A673 (cell line): ENCODE measurements at regions not wholly inside any gene's neighbourhood (a gene's known extent, or its start where the extent isn't known, plus 50 kb on each side); places are given as distances from the start of the nearest gene placed in this dataset.
"Not testable (repeated sequence)": the region's sequence is repeated elsewhere in the genome, so short reads cannot be mapped to it uniquely, and the experiment has no call there.

Experiments
- BruUV-seq: library from RNA; stranded (reverse); fragments of 400-500 nt; replicated peaks from 2 replicates; lab custom pipeline; 2021; lab: Mats Ljungman, UMichigan
- CTCF ChIA-PET: fragments of 300-600 bp; sonication (Branson Sonifier 250); formaldehyde crosslinking; loops from one replicate; lab custom pipeline; 2022; ENCODE audit warnings: antibody characterized with exemption; lab: Charles Lee
- POLR2A ChIA-PET: fragments of 300-600 bp; sonication (Branson Sonifier 250); formaldehyde crosslinking; loops from one replicate; lab custom pipeline; 2022; ENCODE audit warnings: antibody characterized with exemption; ENCODE audit not compliant: low non-redundant PET; lab: Charles Lee
- DNase-seq: peaks from one replicate; pipeline ENCODE4 v3.0.0-alpha.2; 2015; ENCODE audit warnings: low spot score
- H3K27ac ChIP-seq: fragments of 200-600 bp; sonication (generic); 2 replicates; pipeline ENCODE4 v1.5.1; 2016; ENCODE audit warnings: mixed run types, low read depth, mild to moderate bottlenecking, mixed read lengths, antibody characterized with exemption, low read length; ENCODE audit not compliant: poor library complexity, severe bottlenecking
- H3K27me3 ChIP-seq: fragments of 200-600 bp; sonication (generic); replicated peaks from 2 replicates; pipeline ENCODE4 v1.6.1; 2017; ENCODE audit warnings: mixed run types, low read depth, mild to moderate bottlenecking, mixed read lengths, antibody characterized with exemption, low read length; ENCODE audit not compliant: insufficient read depth, poor library complexity
- H3K36me3 ChIP-seq: fragments of 200-600 bp; sonication (generic); 2 replicates; pipeline ENCODE4 v1.6.1; 2016; ENCODE audit warnings: mixed run types, mild to moderate bottlenecking, mixed read lengths, antibody characterized with exemption, low read length; ENCODE audit not compliant: insufficient read depth, poor library complexity, severe bottlenecking
- H3K4me1 ChIP-seq: fragments of 200-600 bp; sonication (generic); 2 replicates; pipeline ENCODE4 v1.6.1; 2017; ENCODE audit warnings: mixed run types, mild to moderate bottlenecking, mixed read lengths, antibody characterized with exemption, low read length; ENCODE audit not compliant: insufficient read depth, poor library complexity, severe bottlenecking
- H3K4me3 ChIP-seq: fragments of 200-600 bp; sonication (generic); 2 replicates; pipeline ENCODE4 v1.5.1; 2016; ENCODE audit warnings: low read depth, mixed run types, mild to moderate bottlenecking, mixed read lengths, low read length; ENCODE audit not compliant: poor library complexity, severe bottlenecking
- H3K9me3 ChIP-seq: fragments of 200-600 bp; sonication (generic); 2 replicates; pipeline ENCODE4 v1.6.1; 2016; ENCODE audit warnings: mixed run types, low read depth, mild to moderate bottlenecking, mixed read lengths, antibody characterized with exemption, low read length; ENCODE audit not compliant: poor library complexity, severe bottlenecking
- CTCF ChIP-seq: fragments of 300-800, 200-600 bp; sonication (generic); conservative IDR thresholded peaks from 2 replicates; pipeline ENCODE4 v1.5.1; 2017; ENCODE audit warnings: low read depth, mild to moderate bottlenecking, antibody characterized with exemption, low read length, moderate library complexity, mixed read lengths
- EZH2 ChIP-seq: fragments of 200-600 bp; sonication (generic); IDR thresholded peaks from 2 replicates; pipeline ENCODE4 v1.6.1; 2017; ENCODE audit warnings: borderline replicate concordance, low read depth, mild to moderate bottlenecking, mixed read lengths, antibody characterized with exemption, low read length; ENCODE audit not compliant: poor library complexity, severe bottlenecking
- intact Hi-C: fragments of 100-400 bp; cut with micrococcal nuclease; formaldehyde crosslinking; loops from one replicate; pipeline ENCODE4 v1.10.0; 2022; ENCODE audit not compliant: unreplicated experiment

- H3K4me1 ChIP-seq = no peaks in the 10 kb centered on the region
- no peaks in the 10 kb centered on the region for H3K36me3 ChIP-seq
- TF ChIP-seq CTCF = no peak
- TF ChIP-seq EZH2 = no peak
- ChIA-PET CTCF (interaction anchor here (0.6 kb wide), 1 partner anchor 331 kb away, joined by 4 read pairs; no protein-coding TSS in a partner anchor), POLR2A (no interaction called here)
- no peaks in the 10 kb centered on the region for H3K27me3 ChIP-seq
- H3K9me3 ChIP-seq = no peaks in the 10 kb centered on the region
- BruUV-seq = no TSS peak
- no peak for DNase-seq
- H3K4me3 ChIP-seq = no peak overlapping the region
- intact Hi-C loops = no loop called here
- no peak overlapping the region for H3K27ac ChIP-seq
These were observed 77.6 kb upstream of the NEDD9 start for GRCh38 chr6:11309947-11310665.

- BruUV-seq = no TSS peak
- ChIA-PET CTCF (no interaction called here), POLR2A (no interaction called here)
- Histone ChIP-seq H3K27ac (no peak overlapping the region), H3K9me3 (no peaks in the 10 kb centered on the region), H3K36me3 (no peaks in the 10 kb centered on the region), H3K4me1 (no peaks in the 10 kb centered on the region), H3K27me3 (no peaks in the 10 kb centered on the region), H3K4me3 (no peak overlapping the region)
- DNase-seq = no peak
- TF ChIP-seq CTCF = no peak
- TF ChIP-seq EZH2 = no peak
- intact Hi-C loops = no loop called here
These were observed 74.8 kb upstream of the NEDD9 start for GRCh38 chr6:11307226-11307625.

GRCh38 chr6:11304946-11305345, 72.5 kb upstream of the NEDD9 start:
- no peaks in the 10 kb centered on the region for H3K4me1 ChIP-seq
- H3K4me3 ChIP-seq = no peak overlapping the region
- intact Hi-C loops = no loop called here
- POLR2A ChIA-PET = no interaction called here
- no peaks in the 10 kb centered on the region for H3K27me3 ChIP-seq
- no peaks in the 10 kb centered on the region for H3K9me3 ChIP-seq
- CTCF ChIA-PET = no interaction called here
- H3K36me3 ChIP-seq = no peaks in the 10 kb centered on the region
- no peak for TF ChIP-seq EZH2
- no peak for TF ChIP-seq CTCF
- no peak overlapping the region for H3K27ac ChIP-seq
- no peak for DNase-seq
- no TSS peak for BruUV-seq

GRCh38 chr6:11299876-11300428, 67.5 kb upstream of the NEDD9 start:
- H3K36me3 ChIP-seq, BruUV-seq, H3K27me3 ChIP-seq, H3K4me1 ChIP-seq, H3K27ac ChIP-seq, POLR2A ChIA-PET, intact Hi-C loops, H3K9me3 ChIP-seq, H3K4me3 ChIP-seq, DNase-seq, CTCF ChIA-PET: not testable (repeated sequence)

GRCh38 chr6:11299421-11299784, 66.9 kb upstream of the NEDD9 start:
- H3K27ac ChIP-seq, H3K4me1 ChIP-seq, POLR2A ChIA-PET, CTCF ChIA-PET, DNase-seq, BruUV-seq, H3K36me3 ChIP-seq, intact Hi-C loops, H3K9me3 ChIP-seq, H3K27me3 ChIP-seq, H3K4me3 ChIP-seq: not testable (repeated sequence)
